ENCODE measurements at regions not wholly inside any gene's neighbourhood (a gene's known extent, or its start where the extent isn't known, plus 50 kb on each side); places are given as distances from the start of the nearest gene placed in this dataset.
A peak's percentile ranks its signal among the peaks of the same experiment; 100 is the strongest.

- Histone ChIP-seq H3K36me3 (ENCODE audit: control insufficient read depth, insufficient read depth, low read length) (no peaks in the 10 kb centered on the region), H3K4me3 (ENCODE audit: low read depth, low read length) (no peak overlapping the region), H3K4me1 (ENCODE audit: control insufficient read depth, insufficient read depth, low read length, poor library complexity, severe bottlenecking) (no peaks in the 10 kb centered on the region), H3K27me3 (ENCODE audit: control insufficient read depth, insufficient read depth, low read length) (no peaks in the 10 kb centered on the region), H3K27ac (ENCODE audit: insufficient read depth, low read length, poor library complexity, severe bottlenecking) (no peak overlapping the region), H3K9me3 (ENCODE audit: control insufficient read depth in 2 of 2, low read length in 2 of 2) (no peaks in the 10 kb centered on the region)
- H3K4me1 Mint-ChIP-seq, result no peaks in the 10 kb centered on the region
- ATAC-seq (ENCODE audit: low read depth in 2 of 2) (no peak), DNase-seq (no peak)
- no peak overlapping the region for H3K27ac Mint-ChIP-seq
- H3K9me3 Mint-ChIP-seq, result peaks cover 0 to 2% (median 0%) of the 10 kb centered on the region in 7 donors
- no peaks in the 10 kb centered on the region for H3K36me3 Mint-ChIP-seq
- H3K4me3 Mint-ChIP-seq, result no peak overlapping the region
- no peaks in the 10 kb centered on the region for H3K27me3 Mint-ChIP-seq
Measured at GRCh38 chr4:13966231-13967195, 339.0 kb upstream of the BOD1L1 start.

DNA sequence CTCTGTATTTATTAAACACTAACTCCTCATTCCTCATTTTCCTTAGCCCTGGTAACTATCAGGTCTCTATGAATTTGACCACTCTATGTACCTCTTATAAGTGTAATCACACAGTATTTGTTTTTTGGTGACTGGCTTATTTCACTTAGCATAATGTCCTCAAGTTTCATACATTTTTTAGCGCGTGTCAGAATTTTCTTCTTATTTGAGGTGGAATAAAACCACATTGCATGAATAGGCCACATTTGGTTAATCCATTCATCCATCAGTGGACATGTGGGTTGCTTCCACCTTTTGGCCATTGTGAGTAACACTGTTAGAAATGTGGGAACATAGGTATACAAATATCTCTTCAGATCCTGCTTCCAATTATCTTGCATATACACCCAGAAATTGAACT lies 341.2 kb upstream of the BOD1L1 start:
- Histone ChIP-seq H3K4me3 (ENCODE audit: low read depth, low read length) (no peak overlapping the region), H3K9me3 (ENCODE audit: control insufficient read depth in 2 of 2, low read length in 2 of 2) (no peaks in the 10 kb centered on the region)
- ATAC-seq (ENCODE audit: low read depth in 2 of 2), result no peak

GRCh38 chr4:13970349-13970748 lies 342.8 kb upstream of the BOD1L1 start:
- Histone ChIP-seq H3K27ac (ENCODE audit: insufficient read depth, low read length, poor library complexity, severe bottlenecking) (no peak overlapping the region), H3K4me1 (ENCODE audit: control insufficient read depth, insufficient read depth, low read length, poor library complexity, severe bottlenecking) (no peaks in the 10 kb centered on the region), H3K36me3 (ENCODE audit: control insufficient read depth, insufficient read depth, low read length) (no peaks in the 10 kb centered on the region), H3K9me3 (ENCODE audit: control insufficient read depth in 2 of 2, low read length in 2 of 2) (no peaks in the 10 kb centered on the region), H3K4me3 (ENCODE audit: low read depth, low read length) (no peak overlapping the region), H3K27me3 (ENCODE audit: control insufficient read depth, insufficient read depth, low read length) (no peaks in the 10 kb centered on the region)
- Mint-ChIP-seq H3K4me1 (no peaks in the 10 kb centered on the region), H3K27me3 (no peaks in the 10 kb centered on the region), H3K36me3 (no peaks in the 10 kb centered on the region), H3K4me3 (no peak overlapping the region), H3K9me3 (peaks cover 0 to 1% (median 0%) of the 10 kb centered on the region in 7 donors), H3K27ac (no peak overlapping the region)
- no peak for DNase-seq
- ATAC-seq (ENCODE audit: low read depth in 2 of 2), result no peak

More for the DNA sequence above, 341.2 kb upstream of the BOD1L1 start:
- DNase-seq, result no peak
- H3K36me3 ChIP-seq (ENCODE audit: control insufficient read depth, insufficient read depth, low read length), result no peaks in the 10 kb centered on the region
- no peaks in the 10 kb centered on the region for H3K4me1 ChIP-seq (ENCODE audit: control insufficient read depth, insufficient read depth, low read length, poor library complexity, severe bottlenecking)
- H3K4me1 Mint-ChIP-seq, result no peaks in the 10 kb centered on the region
- no peaks in the 10 kb centered on the region for H3K36me3 Mint-ChIP-seq
- H3K27ac ChIP-seq (ENCODE audit: insufficient read depth, low read length, poor library complexity, severe bottlenecking), result no peak overlapping the region
- H3K27ac Mint-ChIP-seq, result no peak overlapping the region
- peaks cover 0 to 2% (median 0%) of the 10 kb centered on the region in 7 donors for H3K9me3 Mint-ChIP-seq
- no peaks in the 10 kb centered on the region for H3K27me3 ChIP-seq (ENCODE audit: control insufficient read depth, insufficient read depth, low read length)
- H3K27me3 Mint-ChIP-seq, result no peaks in the 10 kb centered on the region
- H3K4me3 Mint-ChIP-seq, result no peak overlapping the region

- Histone ChIP-seq H3K9me3 (ENCODE audit: control insufficient read depth in 2 of 2, low read length in 2 of 2) (no peaks in the 10 kb centered on the region), H3K4me3 (ENCODE audit: low read depth, low read length) (no peak overlapping the region), H3K27me3 (ENCODE audit: control insufficient read depth, insufficient read depth, low read length) (no peaks in the 10 kb centered on the region), H3K36me3 (ENCODE audit: control insufficient read depth, insufficient read depth, low read length) (no peaks in the 10 kb centered on the region), H3K4me1 (ENCODE audit: control insufficient read depth, insufficient read depth, low read length, poor library complexity, severe bottlenecking) (no peaks in the 10 kb centered on the region), H3K27ac (ENCODE audit: insufficient read depth, low read length, poor library complexity, severe bottlenecking) (no peak overlapping the region)
- Mint-ChIP-seq H3K27ac (no peak overlapping the region), H3K4me1 (no peaks in the 10 kb centered on the region), H3K36me3 (no peaks in the 10 kb centered on the region), H3K9me3 (peaks cover 0 to 7% (median 0%) of the 10 kb centered on the region in 7 donors), H3K4me3 (no peak overlapping the region), H3K27me3 (no peaks in the 10 kb centered on the region)
- ATAC-seq (ENCODE audit: low read depth in 2 of 2), result peak in 1 of 2 donors; percentile 22
- no peak for DNase-seq
Measured at GRCh38 chr4:13977746-13978145, 350.2 kb upstream of the BOD1L1 start.

DNA sequence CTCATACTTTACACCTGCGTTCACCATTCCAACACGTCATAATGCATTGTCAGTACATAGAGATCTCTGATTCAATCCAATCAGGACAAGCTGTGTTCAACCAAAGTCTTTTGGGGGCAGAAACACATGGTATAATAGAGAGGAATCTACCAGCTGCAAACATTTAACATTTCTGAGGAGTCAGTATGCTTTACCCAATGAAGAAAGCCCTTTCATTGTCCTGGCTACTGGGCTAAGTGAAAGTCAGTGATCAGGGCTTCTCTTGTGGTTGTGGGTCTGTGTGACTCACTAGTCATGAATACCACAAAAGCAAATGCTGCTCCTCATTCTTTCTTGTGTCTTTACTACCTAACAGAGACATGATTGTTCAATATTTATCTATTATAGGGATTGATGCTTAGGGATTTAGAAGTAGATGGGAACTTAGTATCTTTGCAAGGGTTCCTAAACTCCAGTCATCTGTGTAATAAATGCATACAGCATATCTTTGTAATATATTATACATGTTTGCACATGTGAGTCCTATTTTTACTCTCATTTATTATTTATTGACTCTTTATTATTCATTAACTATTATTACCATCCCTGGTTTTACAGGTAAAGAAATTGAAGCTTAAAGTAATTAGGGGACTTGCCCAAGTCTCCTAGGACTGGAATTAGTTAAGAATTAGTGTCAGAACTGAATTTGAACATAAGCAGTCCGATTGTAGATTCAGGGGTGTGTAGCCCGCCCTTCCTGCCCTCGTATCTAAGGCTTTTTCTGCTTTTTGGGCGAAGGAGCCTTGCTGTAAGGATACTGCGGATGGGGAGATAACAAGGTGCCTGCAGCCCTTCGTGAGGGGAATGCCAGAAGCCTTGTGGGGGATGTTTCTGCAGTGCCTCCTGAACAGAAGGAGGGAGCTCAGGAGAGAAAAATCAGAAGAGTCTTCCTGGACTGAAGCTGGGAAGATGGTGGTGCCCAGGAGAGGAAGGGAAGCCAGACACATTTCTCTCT lies 353.1 kb upstream of the BOD1L1 start:
- no peak overlapping the region for H3K27ac Mint-ChIP-seq
- Histone ChIP-seq H3K27ac (ENCODE audit: insufficient read depth, low read length, poor library complexity, severe bottlenecking) (no peak overlapping the region), H3K4me1 (ENCODE audit: control insufficient read depth, insufficient read depth, low read length, poor library complexity, severe bottlenecking) (no peaks in the 10 kb centered on the region), H3K27me3 (ENCODE audit: control insufficient read depth, insufficient read depth, low read length) (no peaks in the 10 kb centered on the region), H3K36me3 (ENCODE audit: control insufficient read depth, insufficient read depth, low read length) (no peaks in the 10 kb centered on the region), H3K4me3 (ENCODE audit: low read depth, low read length) (no peak overlapping the region), H3K9me3 (ENCODE audit: control insufficient read depth in 2 of 2, low read length in 2 of 2) (no peaks in the 10 kb centered on the region)
- no peak overlapping the region for H3K4me3 Mint-ChIP-seq
- H3K36me3 Mint-ChIP-seq, result no peaks in the 10 kb centered on the region
- H3K27me3 Mint-ChIP-seq, result no peaks in the 10 kb centered on the region
- ATAC-seq (ENCODE audit: low read depth in 2 of 2) (peak in 1 of 2 donors; percentile 57), DNase-seq (no peak)
- no peaks in the 10 kb centered on the region for H3K4me1 Mint-ChIP-seq
- peaks cover 0 to 7% (median 0%) of the 10 kb centered on the region in 7 donors for H3K9me3 Mint-ChIP-seq

- Histone ChIP-seq H3K27ac (ENCODE audit: insufficient read depth, low read length, poor library complexity, severe bottlenecking) (no peak overlapping the region), H3K4me1 (ENCODE audit: control insufficient read depth, insufficient read depth, low read length, poor library complexity, severe bottlenecking) (no peaks in the 10 kb centered on the region), H3K36me3 (ENCODE audit: control insufficient read depth, insufficient read depth, low read length) (no peaks in the 10 kb centered on the region), H3K27me3 (ENCODE audit: control insufficient read depth, insufficient read depth, low read length) (no peaks in the 10 kb centered on the region), H3K9me3 (ENCODE audit: control insufficient read depth in 2 of 2, low read length in 2 of 2) (no peaks in the 10 kb centered on the region), H3K4me3 (ENCODE audit: low read depth, low read length) (no peak overlapping the region)
- peaks cover 0 to 7% (median 0%) of the 10 kb centered on the region in 7 donors for H3K9me3 Mint-ChIP-seq
- ATAC-seq (ENCODE audit: low read depth in 2 of 2) (no peak), DNase-seq (no peak)
- no peaks in the 10 kb centered on the region for H3K27me3 Mint-ChIP-seq
- H3K27ac Mint-ChIP-seq, result no peak overlapping the region
- H3K4me3 Mint-ChIP-seq, result peak overlapping the region in 1 of 4 donors; percentile 29
- no peaks in the 10 kb centered on the region for H3K4me1 Mint-ChIP-seq
- H3K36me3 Mint-ChIP-seq, result no peaks in the 10 kb centered on the region
Measured at GRCh38 chr4:13981499-13981898, 354.0 kb upstream of the BOD1L1 start.

- Mint-ChIP-seq H3K4me1 (no peaks in the 10 kb centered on the region), H3K36me3 (no peaks in the 10 kb centered on the region), H3K27me3 (no peaks in the 10 kb centered on the region), H3K27ac (no peak overlapping the region), H3K9me3 (peaks cover 0 to 5% (median 0%) of the 10 kb centered on the region in 7 donors), H3K4me3 (peak overlapping the region in 1 of 4 donors; percentile 11)
- Histone ChIP-seq H3K4me3 (ENCODE audit: low read depth, low read length) (no peak overlapping the region), H3K36me3 (ENCODE audit: control insufficient read depth, insufficient read depth, low read length) (no peaks in the 10 kb centered on the region), H3K27me3 (ENCODE audit: control insufficient read depth, insufficient read depth, low read length) (no peaks in the 10 kb centered on the region), H3K27ac (ENCODE audit: insufficient read depth, low read length, poor library complexity, severe bottlenecking) (no peak overlapping the region), H3K4me1 (ENCODE audit: control insufficient read depth, insufficient read depth, low read length, poor library complexity, severe bottlenecking) (no peaks in the 10 kb centered on the region), H3K9me3 (ENCODE audit: control insufficient read depth in 2 of 2, low read length in 2 of 2) (no peaks in the 10 kb centered on the region)
- DNase-seq (no peak), ATAC-seq (ENCODE audit: low read depth in 2 of 2) (no peak)
Measured at GRCh38 chr4:13982010-13982409, 354.5 kb upstream of the BOD1L1 start.

Data from CD4-positive, CD25-positive, alpha-beta regulatory T cell (primary cell).